ENCODE measurements at regions not wholly inside any gene's neighbourhood (a gene's known extent, or its start where the extent isn't known, plus 50 kb on each side); places are given as distances from the start of the nearest gene placed in this dataset.

- TF ChIP-seq CTCF (IDR thresholded peaks at IDR 0.05) (no peak), POLR2A (IDR thresholded peaks at IDR 0.05) (no peak)
Observed at GRCh38 chr9:26562338-26562737, 330.3 kb downstream of the CAAP1 start.

Measured in testis (tissue), 2 donors.